SKM-1 treated with dmso at 0.1 percent for 144 hours (cell line): ENCODE measurements at regions not wholly inside any gene's neighbourhood (a gene's known extent, or its start where the extent isn't known, plus 50 kb on each side); places are given as distances from the start of the nearest gene placed in this dataset.
"Not testable (repeated sequence)": the region's sequence is repeated elsewhere in the genome, so short reads cannot be mapped to it uniquely, and the experiment has no call there.

ENCODE experiments used
- DNase-seq: peaks from one replicate; lab custom pipeline; 2025; ENCODE audit not compliant: unreplicated experiment; lab: John Stamatoyannopoulos, UW

DNA sequence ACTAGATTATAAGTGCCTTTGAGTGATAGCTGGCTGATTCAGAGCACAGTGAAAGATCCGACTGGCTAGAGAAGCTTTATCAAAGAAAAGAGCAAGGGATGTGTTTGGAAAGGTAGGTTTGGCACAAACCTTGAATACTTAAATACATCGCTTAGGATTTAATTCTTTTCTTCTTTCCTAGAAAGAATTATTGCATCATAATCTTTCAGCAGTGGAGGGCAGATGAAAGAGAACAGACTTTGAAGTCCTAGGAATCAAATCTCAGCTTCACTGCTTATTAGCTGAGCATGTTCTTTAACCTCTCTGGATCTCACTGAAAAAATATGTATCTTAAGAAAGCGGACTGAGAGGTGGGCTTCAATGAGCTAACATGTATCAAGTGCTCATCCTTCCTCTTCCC lies 122.8 kb downstream of the ZNF365 start:
- DNase-seq: no peak

DNA sequence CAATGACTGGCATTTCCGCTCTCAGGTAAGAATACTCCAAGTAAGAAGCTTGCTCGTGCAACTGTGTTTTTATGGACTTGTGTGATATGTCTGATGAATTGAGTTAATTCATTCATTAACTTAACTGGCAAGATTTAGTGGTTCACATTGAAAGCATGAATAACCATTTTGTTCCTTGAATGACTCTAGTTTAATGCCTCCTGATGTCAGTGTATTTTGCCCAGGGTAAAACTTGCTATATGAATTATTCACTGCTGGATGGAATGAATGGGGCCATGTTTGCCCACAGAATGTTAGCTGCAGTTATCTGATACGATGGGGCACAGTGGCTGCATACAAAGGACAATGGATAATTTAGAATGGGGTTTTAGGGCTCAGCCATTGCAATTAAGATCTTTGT lies 124.1 kb downstream of the ZNF365 start:
- no peak for DNase-seq

DNA sequence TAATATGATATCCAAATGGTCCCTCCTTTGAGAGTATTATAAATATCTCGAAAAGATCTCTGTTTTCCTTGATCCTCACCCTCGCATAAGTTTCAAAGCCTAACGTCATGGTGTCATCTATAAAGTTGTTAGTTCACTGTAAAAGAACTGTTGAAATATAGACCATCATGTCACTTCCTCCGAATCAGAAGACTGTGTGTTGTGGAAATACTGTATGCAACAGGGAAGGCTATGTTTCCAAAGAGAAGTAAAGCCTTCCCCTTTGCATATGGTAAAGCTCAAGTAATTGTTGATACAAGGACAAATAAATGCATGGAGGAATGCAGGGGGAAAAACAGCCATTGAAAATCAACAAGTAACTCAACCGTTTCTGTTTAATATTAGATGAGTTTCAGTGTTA lies 125.9 kb downstream of the ZNF365 start:
- DNase-seq: not testable (repeated sequence)

DNA sequence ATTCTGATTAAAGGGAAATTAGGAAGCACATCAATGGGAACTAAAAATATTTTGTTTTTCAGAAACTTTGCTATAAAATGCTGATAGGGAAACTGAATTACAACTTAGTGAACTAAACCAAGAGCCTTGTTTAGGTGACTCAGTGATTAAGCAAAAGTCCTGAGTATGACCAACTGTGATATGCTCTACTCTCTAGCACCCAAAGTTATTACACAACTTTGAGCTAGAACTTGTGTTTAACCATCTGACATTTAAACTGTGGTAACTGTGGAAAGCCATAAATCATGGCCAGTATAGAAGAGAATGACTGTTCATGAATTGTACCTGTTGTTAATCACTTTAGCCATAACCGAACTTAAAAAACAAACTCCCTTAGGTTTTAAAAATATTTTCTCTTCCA lies 127.4 kb downstream of the ZNF365 start:
- peak; percentile 32 for DNase-seq

DNA sequence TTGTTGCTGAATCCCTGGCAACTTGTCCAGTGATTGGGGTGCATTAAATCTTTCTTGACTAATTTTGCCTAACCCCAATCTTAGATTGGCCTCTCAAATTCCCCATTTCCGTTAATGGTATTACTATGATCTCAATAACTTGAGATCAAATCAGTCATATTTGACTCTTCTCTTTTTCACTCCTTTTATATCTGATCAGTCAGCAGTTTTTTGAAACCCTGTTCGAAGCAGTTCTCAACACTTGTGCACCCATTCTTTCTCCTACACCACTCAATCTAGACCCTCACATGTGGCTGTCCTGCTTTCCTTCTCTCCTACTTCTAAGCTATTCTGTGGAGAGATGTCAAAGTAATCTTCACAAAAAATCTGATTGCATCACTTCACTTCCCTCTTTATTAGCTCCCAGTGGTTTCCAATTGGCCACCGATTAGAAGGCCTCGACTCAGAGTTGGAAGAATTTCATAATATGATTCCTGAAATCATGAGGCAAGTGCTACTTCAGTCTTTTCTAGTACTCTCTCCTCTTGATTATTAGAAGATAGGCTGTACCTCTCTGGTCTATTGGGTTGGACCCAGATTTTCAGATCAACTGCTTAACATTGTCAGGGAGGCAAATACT lies 128.9 kb downstream of the ZNF365 start:
- DNase-seq: peak; percentile 33

DNA sequence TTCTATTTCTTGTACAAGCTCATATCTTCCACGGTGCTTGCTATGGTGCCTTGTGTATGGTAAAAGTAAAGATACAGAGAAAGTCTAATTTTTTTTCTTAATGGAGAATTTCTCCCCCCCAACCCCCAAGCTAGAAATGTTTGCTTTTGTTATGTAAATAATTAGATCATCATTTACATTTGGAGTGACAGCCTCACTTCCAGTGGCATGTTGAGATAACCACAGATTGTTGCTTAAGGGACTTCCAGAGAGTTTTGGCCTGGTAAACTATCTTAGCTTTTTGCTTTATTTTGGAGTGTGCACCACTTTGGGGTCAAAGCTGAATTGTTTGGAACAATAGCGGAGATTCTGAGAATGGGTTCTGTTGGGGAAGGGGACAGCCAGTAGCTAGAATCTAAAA lies 129.7 kb downstream of the ZNF365 start:
- DNase-seq: no peak

DNA sequence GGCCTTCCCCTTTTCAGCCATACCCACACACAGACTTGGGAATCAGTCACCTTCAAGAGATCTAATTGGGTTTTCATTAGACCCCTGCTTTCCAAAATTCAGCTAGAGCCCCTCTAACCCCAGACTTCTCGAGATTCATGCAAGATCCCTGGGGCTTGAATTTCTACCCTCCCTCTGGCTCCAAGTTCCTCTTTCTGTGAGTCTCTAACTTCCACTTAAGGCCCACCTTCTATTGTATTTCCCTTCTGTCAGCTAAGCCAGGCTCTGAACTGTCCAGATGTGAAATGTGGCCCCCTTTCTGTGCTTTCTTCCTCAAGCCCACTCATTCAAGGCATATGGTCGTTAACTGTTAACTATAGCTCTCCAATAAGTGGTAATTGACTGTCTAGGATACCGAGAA lies 132.2 kb downstream of the ZNF365 start:
- DNase-seq: peak; percentile 1

DNA sequence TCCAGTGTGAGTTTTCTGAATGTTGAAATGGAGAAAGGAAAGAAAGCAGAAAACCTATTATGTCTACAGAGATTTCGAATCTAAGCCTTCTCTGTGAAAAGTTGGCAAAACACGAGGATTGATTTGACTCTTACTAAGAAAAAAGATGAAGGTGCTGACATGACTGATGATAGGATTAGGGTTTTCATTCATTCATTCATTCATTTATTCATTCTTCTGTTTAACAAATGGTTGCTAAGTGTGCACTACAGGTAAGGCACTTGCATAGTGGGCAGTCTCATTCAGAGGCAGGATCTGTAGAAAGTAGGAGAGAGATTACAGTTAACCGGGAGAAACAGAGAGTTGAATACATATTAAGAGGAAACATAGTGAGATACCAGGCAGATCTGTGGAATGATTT lies 137.1 kb downstream of the ZNF365 start:
- no peak for DNase-seq

DNA sequence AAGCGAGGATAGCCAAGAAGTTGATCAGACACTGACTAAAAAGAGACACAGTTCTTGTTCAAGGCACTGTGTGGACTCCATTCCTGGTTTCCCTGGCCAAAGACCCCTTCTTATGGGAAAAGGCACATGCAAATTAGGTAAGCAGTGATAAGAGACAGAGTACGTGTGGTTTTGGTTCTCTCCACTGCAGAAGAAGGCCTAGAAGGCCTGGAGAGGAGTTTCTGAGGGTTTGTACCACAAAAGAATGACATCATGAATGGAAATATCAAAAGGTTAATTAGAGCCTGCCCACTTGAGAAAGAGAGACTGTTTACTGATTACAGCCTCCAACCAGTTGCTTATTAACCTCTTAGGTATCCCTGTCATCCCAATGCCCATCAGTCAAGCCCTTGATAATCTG lies 137.5 kb downstream of the ZNF365 start:
- no peak for DNase-seq

DNA sequence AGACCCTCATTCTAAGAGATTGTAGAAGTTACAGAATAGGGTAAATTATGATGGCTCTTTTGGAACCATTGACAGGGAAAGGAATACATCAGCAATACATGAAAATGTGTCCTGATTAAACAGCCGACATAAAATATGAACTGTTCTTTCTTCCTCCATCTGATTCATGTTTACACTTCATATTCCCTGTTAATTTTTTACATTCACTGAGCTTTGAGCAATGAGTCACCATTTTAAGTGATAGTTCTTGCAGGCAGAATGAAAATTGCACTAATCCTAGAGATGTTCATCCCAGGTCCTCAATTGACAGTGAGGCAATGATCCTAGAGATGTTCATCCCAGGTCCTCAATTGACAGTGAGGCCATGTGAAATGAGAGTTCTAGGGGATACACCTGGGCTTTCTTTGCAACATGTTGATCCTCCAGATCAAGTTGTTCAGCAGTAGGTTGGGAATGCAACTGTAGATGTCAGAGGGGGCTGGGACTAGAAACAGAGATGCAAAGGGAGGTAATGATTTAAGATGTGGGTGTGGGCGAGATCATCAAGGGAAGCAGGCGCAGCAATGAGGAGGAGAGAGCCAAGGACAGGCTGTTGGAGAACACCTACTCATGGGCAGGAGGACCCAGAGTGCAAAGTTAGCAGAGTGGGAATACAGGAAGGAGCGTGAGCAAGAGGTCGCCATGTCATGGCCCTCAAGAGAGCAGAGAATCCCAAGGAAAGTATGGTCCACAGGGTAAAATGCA lies 138.7 kb downstream of the ZNF365 start:
- no peak for DNase-seq

DNA sequence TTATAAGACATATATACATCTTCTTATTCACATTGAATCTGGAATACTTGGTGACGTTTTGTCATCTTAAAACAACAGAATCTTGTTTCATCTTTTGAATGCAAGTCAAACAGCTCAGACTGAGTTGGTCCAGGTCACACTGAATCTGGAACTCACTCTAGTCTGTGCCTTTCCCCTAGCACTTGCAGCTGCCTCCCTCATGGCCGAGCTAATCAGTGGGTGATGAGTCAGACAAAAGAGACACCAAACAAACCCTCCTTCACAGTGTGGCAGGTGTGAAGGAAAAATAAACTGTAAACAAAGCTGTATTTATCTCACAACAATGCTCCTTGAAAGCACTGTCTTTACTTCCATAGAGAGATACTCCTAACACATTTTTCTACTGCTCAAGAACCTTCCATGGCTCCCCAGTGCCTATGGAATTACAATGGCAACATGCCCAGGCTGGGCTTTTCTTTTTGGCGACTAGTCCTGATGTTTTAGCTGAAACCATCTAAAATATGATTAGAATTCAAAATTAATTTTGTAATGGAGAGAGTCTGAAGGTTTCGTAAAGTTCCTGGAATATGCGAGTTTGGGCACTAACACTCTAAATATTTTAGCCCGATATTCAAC lies 140.0 kb downstream of the ZNF365 start:
- no peak for DNase-seq

DNA sequence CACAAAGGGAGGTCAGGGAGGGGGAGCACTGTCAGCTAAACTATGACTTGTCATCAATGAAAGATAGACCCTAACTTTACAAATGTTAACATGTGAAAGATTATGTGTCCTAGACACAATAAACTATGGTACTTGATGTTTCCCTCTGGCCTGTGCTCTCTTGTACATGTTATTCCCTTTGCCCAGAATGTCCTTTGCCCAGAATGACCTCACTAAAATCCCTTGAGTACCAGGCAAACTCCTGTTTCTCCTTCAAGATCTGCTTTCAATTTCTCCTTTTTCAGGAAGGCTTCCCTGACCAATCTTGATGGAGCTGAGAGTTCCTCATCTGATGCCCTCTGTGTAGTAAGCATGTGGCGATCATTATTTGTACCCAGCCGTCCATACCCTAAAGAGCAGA lies 143.1 kb downstream of the ZNF365 start:
- DNase-seq: no peak

DNA sequence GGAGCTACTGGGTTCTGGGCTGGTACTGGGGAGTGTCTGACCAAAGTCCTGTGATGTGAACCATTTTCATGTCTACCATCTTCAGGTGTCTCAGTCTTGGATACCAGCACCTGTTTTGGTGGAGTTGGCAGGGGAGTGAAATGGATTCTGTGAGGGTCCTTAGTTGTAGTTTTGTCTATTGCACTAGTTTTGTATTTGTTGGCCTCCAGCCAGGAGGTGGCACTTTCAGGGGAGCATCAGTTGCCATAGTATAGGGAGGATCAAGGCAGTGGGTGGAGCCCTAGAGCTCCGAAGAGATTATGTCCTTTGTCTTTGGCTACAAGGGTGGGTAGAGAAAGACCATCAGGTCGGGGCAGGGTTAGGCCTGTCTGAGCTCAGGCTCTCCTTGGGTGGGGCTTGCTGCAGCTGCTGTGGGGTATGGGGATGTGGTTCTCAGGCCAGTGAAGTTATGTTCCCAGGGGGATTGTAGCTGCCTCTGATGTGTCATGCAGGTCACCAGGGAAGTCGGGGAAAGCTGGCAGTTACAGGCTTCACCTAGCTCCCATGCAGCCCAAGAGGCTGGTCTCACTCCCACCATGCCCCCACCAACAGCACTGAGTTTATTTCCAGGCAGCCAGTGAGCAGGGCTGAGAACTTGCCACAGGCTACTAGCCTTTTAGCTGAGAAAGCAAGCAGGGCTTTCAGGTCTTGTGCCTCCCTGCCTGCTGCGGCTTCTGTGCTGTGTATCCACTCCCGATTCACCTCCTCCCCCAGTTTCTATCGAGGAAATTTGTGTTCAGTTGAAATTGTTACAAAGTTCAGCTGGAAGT lies 153.1 kb downstream of the ZNF365 start:
- DNase-seq: no peak

DNA sequence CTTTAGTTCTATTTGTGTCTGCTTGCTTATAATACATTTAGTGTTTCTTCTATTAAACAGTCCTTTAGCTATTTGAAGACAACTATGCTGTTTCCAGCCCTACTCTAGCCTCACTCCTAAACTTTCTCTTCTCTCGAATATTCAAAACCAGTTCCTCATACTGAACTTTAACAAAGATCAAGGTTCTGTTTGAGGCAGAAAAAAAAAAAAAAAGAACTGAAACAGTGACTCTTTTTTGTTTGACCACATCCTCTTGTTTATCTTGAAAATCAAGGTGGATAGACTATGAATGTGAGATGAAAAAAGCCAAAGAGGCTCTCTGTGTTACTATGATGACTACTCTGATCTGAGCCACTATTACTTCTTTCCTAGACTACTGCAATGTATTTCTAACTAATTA lies 154.3 kb downstream of the ZNF365 start:
- DNase-seq: peak; percentile 57

DNA sequence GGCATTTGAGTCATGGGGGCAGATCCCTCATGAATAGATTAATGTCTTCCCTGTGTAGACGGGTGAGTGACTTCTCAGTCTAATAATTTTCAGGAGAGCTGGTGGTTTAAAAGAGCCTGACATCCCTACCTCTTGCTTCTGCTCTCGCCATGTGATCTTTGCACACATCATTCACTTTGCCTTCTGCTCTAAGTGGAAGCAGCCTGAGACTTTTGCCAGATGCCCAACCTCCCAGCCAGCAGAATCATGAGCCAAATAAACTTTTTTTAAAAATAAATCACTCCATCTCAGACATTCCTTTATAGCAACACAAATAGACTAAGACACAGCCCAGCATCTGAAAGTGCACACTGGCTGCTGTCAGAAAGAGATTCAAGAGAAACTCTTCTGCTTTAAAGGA lies 155.2 kb downstream of the ZNF365 start:
- no peak for DNase-seq

DNA sequence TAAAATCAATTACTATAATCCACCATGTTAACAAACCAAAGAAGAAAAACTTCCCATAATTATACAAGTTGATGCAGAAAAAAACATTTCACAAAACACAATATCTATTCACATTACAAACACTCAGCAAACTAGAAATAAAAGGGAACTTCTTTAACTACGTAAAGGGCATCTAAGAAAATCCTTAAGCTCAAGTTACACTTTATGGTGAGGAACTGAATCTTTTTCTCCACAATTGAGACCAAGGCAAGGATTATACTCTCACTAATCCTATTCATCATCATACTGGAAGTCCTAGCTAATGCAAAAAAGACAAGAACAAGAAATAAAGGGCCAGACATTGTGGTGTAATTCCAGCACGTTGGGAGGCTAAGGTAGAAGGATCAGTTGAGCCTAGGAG lies 159.9 kb downstream of the ZNF365 start:
- no peak for DNase-seq

DNA sequence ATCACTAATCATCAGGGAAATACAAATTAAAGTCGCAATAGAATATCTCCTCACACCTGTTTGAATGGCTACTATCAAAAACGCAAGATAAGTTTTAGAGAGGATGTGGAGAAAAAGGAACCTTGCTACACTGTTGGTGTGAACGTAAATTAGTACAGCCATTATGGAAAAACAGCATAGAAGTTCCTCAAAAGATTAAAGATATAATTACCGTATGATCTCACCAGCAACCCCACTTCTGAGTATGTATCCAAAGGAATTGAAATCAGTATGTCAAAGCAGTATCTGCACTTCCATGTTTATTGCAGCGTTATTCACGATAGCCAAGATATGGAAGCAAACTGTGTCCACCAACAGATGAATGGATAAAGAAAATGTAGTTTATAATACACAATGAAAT lies 164.4 kb downstream of the ZNF365 start:
- no peak for DNase-seq

DNA sequence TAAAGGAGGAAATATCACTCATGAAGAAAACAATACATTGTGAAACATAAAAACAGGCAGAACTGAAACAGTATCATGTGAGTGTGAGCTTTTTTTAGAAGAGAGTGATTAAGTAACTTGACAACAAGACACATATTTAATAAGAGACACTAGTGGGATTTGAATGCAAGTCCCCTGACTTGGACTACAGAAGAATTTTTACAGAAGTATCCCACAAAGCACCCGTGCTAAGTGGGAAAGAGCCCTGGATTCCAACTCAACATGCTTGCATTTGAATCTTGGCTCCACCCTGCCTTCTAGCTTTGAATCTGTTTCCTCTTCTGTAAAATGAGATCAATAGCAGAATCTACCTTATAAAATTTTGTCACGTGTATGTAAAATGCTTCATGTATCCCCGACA lies 166.2 kb downstream of the ZNF365 start:
- DNase-seq: no peak

DNA sequence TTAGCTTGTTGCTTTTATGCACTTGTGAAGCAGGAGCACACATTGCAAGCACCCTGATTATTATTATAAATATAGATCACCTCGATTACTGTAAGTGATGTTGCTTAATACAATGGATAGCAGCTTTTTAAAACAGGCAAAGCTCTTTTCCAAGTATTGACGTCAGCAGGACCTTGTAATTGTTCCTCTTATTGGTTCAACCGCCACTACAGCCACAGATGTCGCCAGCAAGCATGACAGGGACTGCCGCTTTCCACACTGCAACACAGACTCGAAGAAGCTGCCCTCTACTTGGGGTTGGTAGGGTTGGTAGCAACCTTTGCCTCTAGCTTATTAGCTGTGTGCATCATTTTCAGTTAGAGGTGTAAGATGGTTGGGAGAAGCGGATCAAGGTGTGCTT lies 167.6 kb downstream of the ZNF365 start:
- no peak for DNase-seq

DNA sequence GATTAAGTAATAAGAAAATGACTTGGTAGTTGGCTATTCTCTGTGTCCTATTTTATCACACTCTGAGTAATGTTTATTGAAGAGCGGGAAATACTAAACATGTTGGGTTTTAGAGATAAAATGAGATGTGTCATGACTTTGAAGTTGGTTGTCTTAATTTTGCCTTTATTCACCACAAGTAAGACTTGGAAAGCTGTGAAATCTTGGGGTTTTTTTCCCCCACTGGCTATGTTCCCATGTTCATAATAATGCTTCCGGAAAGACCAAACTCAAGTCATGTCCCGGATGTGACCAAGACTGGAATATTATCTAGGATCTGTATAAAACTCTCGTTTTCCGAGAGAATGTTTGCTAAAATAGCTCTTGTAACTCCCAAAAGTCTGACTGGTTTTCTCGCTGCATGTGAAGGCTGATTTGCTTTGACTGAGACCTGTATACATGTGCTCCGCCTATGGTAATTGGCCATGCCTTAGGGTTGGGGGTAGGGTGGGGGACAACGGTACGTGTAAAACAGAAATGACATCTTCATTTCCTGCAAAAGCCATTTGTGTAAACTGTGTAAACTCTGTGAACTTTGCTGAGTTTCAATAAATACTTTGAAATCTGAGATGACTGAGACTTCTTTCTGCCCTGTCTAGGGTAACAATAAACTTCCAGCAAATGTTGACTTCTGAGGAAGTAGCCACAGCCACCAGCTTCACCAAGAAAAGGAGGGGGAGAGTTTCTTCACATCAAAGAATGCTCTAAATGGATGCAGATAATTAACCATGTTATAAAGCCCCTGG lies 169.6 kb downstream of the ZNF365 start:
- DNase-seq: no peak
